GM12891 (cell line): ENCODE measurements at regions not wholly inside any gene's neighbourhood (a gene's known extent, or its start where the extent isn't known, plus 50 kb on each side); places are given as distances from the start of the nearest gene placed in this dataset.
"Not testable (repeated sequence)": the region's sequence is repeated elsewhere in the genome, so short reads cannot be mapped to it uniquely, and the experiment has no call there.

Experiments used
- POLR2AphosphoS5 ChIP-seq: IDR thresholded peaks from 2 replicates; pipeline ENCODE4 v1.6.1; 2011; ENCODE audit warnings: low read depth, low read length, control low read depth
- TAF1 ChIP-seq: IDR thresholded peaks from 2 replicates; pipeline ENCODE4 v1.6.1; 2011; ENCODE audit warnings: low read depth, low read length, control low read depth

DNA sequence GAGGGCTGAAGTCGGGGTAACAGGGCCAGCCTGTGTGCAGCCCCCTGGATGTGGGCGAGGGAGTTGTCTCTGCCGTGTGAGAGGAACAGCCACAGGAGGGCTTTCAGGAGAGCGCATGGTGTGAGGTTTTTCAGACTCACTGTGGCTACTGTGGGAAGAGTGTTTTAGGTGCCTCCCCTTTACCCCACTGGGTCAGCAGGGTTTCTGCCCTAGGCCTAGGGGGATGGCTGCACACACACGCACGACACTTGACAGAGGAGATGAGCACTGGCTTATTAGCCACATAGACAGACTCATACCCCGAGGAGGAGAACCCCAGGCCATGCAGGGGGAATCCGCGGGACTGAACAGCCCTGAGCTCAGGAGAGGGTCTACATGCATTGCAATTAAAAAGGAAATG is 70.8 kb upstream of the GOLGA6L6 start:
- not testable (repeated sequence) for TF ChIP-seq TAF1, POLR2AphosphoS5
